Kasumi-1 (cell line): ENCODE measurements at regions not wholly inside any gene's neighbourhood (a gene's known extent, or its start where the extent isn't known, plus 50 kb on each side); places are given as distances from the start of the nearest gene placed in this dataset.

Source experiments
- DNase-seq, 2 experiments: peaks; one replicate each; lab custom pipeline; 2025; lab: John Stamatoyannopoulos, UW

DNA sequence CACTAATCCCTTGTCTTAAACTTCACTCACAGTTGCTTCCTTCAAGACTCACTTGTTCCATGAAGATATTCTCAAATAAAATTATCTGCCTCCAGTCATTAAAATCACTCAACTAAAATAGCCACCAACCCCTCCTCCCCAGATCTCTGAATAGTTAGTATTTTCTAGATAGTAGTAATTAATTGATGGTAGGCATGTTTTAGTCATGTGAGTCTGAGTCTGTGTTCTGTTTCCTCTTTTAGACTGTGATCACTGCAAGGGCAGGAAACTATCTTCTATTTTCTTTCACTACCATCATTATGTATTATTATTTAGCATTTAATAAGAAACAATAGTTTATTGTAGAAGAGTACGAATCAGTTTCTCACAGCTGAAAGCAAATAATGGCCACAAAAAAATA lies 1080.5 kb downstream of the IGSF11 start:
- no peak for DNase-seq

DNA sequence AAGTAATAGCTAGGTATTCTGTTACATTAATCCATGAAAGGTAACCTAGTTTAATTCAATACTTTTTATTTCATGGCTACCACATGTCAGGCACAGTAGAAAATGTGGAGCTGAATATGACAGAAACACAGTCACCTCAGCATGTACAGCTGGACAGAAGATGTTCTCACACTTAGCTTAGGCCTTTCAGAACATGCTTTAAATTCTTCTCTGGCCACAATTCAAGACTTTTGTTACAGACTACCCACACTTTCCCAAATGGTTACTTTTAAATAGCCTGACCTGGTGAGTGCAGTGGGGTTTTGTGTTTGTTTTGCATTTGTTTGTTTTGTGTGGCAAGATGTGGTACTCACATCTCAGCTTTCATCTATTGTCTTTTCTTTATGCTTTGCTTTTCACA lies 1079.5 kb downstream of the IGSF11 start:
- DNase-seq, result no peak

- no peak for DNase-seq
These were observed 1076.6 kb downstream of the IGSF11 start for GRCh38 chr3:117958027-117958426.

- no peak for DNase-seq
These were observed 1071.9 kb downstream of the IGSF11 start for GRCh38 chr3:117962750-117963149.

GRCh38 chr3:117963858-117964257 lies 1070.8 kb downstream of the IGSF11 start:
- DNase-seq, result no peak

GRCh38 chr3:117964814-117965213 lies 1069.8 kb downstream of the IGSF11 start:
- DNase-seq, result no peak

DNA sequence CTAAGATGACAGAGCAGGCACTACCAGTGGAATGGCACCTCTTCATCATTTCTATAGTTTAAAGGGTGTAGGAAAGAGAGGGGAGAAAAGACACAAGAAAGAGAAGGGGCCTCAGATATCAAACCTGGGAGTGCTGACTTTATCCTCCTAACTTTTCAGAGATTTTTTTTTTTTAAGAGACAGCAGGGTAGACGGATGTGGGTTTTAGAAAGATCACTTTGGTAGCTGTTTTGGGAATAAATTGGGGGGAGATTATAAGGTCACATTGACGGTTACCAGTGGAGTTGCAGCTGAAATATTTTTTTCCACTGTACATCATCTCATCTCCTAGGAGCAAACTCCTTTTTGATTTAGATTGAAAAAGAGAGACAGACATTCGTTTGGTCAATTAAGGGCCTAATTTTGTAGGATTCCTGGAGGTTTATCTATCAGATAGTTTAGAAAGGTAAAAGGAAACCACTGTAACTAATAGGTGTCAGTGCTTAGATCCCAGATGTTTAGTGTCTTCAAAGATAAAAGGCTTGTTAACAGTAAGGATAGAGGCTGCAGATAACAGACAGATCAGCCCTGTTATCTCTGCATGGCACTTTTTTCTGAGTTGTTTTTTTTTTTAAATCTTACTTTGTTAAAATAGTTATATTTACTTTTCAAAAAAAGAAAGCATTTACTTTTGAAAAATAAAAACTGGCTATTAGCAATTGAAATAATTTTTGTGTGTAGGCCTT lies 1057.0 kb downstream of the IGSF11 start:
- DNase-seq, result no peak

- no peak for DNase-seq
These were observed 1055.2 kb downstream of the IGSF11 start for GRCh38 chr3:117979466-117979865.

DNA sequence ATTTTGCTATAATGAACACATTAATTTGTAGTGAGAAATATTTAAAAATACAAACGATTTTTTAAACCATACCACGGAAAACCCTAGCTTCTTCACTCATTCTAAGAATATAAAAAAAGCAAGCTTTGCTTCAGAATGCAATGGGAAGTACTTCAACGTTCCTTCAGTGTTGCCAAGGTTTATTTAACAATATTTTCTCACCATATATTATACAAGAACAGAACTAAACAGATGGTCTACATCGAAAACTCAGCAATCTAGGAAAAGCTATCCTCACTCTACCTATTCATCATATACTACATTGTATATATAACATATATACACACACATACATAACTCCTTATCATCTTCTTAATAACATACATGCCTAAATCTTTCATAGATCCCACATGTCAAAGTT lies 1047.4 kb downstream of the IGSF11 start:
- DNase-seq, result no peak

GRCh38 chr3:117989982-117990381 lies 1044.7 kb downstream of the IGSF11 start:
- no peak for DNase-seq

DNA sequence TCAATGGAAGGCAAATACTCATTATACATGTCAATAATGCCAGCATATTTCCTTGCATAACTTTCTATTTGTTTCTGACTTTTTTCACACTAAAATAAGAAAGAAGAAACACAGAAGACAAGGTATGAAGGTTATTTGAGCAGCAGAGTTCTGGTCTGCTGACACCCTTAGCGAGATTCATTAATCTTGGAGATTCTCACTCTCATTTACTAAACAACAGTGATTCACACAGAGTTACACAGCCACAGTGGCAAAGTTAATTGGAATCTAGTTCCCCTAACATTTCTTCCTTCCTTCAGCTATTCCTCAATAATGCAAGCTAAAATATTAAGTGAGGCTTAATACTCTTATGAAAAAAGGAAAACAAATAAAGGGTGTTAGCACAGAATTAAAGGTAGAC lies 1044.0 kb downstream of the IGSF11 start:
- no peak for DNase-seq

- DNase-seq, result no peak
These were observed 1038.7 kb downstream of the IGSF11 start for GRCh38 chr3:117995842-117996437.

DNA sequence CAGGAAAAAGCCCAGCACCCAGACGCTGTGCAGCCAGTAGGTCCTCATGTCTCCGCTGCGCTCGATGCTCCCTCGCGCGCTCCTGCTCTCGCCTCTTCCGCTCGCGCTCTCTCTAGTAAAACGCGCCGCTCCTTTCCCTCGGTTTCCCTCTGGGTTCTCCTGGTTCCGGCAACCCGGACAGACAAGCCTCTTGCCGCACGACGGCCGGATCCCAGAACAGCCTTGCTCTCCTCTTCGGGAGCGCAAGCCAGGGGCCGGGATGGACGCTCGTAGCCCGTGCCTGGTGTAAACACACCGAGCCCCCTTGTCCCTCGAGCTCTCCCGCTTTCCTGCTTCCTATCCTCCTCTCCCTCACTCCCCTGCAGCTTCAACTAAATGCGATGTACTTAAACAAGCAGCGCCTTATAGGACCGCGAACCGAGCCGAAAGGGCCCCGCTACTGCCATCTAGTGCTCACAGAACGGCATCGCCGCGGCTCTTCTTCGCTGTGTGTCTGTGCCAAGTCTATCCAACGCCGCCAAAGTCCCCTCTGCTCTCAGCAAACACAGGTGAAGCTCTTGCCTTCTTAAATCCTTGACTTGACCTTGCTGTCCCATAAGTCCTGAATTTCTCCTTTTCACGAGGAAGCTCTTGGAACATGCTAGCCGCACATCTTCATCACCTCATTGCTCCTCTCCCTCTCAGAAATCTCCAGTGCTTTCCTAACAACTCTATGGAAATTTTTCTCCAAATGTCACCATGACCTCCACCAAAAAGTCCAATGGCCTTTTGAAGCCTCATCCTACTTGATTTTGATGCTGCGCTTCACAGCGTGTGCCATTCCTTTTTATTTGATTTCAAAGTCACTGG lies 1037.2 kb downstream of the IGSF11 start:
- peak; percentile 75 to 77 for DNase-seq

GRCh38 chr3:117998071-117998470 lies 1036.6 kb downstream of the IGSF11 start:
- no peak for DNase-seq

GRCh38 chr3:118000219-118000618 lies 1034.4 kb downstream of the IGSF11 start:
- no peak for DNase-seq

GRCh38 chr3:118001380-118001779 lies 1033.3 kb downstream of the IGSF11 start:
- no peak for DNase-seq

DNA sequence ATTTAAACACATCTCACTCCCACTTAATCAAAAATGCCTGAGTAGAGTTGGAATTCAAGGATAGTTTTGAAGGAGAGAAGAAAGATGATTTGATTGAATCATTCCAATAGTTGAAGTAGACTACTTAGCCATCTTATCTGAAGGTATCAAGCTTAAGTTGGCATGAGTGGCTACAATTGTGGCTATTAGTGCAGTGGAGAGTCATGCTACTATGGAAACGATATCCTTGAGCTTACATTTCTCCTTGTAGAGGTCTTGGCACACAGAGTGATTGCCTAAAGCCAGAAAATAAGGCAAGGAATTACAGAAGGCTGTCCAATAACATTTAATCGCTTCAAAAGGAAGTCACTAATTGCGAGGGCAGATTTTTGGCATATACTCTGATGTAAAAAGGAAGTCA lies 1022.7 kb downstream of the IGSF11 start:
- no peak for DNase-seq

DNA sequence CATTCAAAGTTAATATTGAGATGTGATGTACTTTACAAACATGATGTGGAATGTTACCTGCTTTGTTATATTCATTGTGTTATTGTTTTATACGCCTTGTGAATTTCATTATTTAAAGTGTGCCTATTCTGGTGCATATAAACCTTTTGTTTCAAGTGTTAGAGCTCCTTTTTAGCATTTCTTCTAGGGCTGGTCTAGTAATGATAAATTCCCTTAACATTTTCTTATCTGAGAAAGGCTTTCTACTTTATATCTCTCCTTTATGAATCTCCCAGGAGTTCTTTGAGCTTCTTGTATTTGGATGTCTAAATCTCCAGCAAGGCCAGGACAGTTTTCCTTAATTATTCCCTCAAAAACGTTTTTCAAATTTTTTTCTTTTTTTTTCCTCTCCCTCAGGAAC lies 1005.6 kb downstream of the IGSF11 start:
- no peak for DNase-seq

DNA sequence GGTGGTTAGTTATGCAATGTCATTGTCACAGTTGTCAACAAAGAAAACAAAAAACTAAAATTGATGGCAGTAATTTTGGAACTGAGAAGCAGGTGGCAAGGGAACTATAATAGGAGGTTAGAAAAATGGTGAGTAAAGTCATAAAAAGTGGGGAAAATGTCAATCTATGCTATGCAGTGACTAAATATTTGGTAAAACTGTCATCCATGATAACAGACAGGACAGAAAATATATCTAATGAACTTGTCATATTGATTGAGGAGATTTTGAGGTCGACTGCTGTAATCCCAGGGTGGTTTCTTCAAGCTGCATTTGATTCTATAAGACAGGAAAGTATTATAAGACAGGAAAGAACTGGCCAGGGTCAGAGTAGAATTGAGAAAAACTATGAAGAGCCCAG lies 998.4 kb downstream of the IGSF11 start:
- no peak for DNase-seq

DNA sequence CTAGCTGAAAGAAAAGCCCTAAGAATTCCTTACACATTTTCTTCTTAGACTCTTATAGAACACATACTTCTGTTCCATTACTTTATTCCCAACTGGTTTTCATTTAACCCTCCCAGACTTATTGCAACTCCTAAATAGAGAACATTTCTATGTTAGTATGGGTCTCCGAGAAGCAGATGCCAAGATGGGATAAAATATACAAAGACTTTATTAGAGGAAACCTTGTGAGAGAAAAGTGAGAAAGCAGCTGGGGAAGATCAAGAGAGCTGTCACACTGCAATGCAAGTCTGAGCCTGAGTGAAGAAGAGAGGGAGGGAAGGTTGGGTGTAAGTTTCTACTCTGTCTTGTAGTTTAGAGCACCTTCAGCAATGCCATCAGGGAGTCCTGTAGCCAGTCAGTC lies 979.3 kb downstream of the IGSF11 start:
- no peak for DNase-seq

DNA sequence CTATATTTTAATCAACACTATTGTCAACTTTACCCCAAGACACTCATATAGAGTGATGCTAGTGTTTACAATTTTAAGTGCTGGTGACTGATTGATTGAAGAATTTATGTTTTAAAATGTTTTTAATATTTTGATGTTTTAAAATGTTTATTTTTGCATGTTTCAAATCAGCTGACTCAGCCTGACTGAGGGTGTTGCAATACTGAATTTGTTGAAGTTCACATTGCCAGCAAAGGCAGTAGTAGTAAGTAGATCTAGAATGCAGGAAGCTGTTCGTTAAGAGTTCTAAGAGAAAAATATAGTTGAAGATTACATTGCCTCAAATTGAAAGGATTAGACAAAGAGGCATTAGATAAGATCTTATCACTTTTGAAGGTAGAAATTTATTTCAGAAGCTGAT lies 977.6 kb downstream of the IGSF11 start:
- no peak for DNase-seq

DNA sequence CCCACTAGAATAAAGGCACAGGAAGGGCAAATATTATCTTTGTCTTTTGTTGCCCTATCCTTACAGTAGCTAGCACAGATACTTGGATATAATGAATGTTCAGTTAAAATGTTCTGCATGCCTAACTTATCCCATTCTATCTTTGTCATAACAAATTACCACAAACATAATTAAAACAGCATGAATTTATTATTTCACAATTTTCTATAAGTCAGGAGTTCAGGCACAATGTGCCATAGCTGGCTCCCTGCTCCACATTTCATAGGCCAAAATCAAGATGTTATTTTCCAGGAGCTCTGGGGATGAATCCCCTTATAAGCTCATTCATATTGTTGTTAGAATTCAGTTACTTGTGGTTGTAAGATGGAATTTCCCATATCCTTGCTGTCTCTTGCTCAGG lies 975.5 kb downstream of the IGSF11 start:
- DNase-seq, result no peak

GRCh38 chr3:118067439-118067838 lies 967.2 kb downstream of the IGSF11 start:
- DNase-seq, result no peak
